ENCODE measurements at regions not wholly inside any gene's neighbourhood (a gene's known extent, or its start where the extent isn't known, plus 50 kb on each side); places are given as distances from the start of the nearest gene placed in this dataset.

- no peak for TF ChIP-seq CTCF (IDR thresholded peaks at IDR 0.05; ENCODE audit: insufficient read depth, low read length, poor library complexity, severe bottlenecking)
- H3K4me3 ChIP-seq (replicated peaks; ENCODE audit: low read depth, low read length) = no peak overlapping the region
- H3K27me3 ChIP-seq (replicated peaks; ENCODE audit: control insufficient read depth, insufficient read depth, low read length) = no peaks in the 10 kb centered on the region; the same call in 1 of the 2 replicates
- no peak for DNase-seq (ENCODE audit: extremely low read depth, insufficient read length)
- H3K36me3 ChIP-seq (ENCODE audit: control insufficient read depth, insufficient read depth, low read length) = no peaks in the 10 kb centered on the region
Measured at GRCh38 chr4:114034189-114034588, 54.7 kb upstream of the ARSJ start.

GRCh38 chr4:114036426-114036825, 57.0 kb upstream of the ARSJ start:
- no peak for DNase-seq (ENCODE audit: extremely low read depth, insufficient read length)
- Histone ChIP-seq H3K36me3 (ENCODE audit: control insufficient read depth, insufficient read depth, low read length) (no peaks in the 10 kb centered on the region), H3K27me3 (replicated peaks; ENCODE audit: control insufficient read depth, insufficient read depth, low read length) (no peaks in the 10 kb centered on the region; the same call in 1 of the 2 replicates), H3K4me3 (replicated peaks; ENCODE audit: low read depth, low read length) (no peak overlapping the region)
- no peak for TF ChIP-seq CTCF (IDR thresholded peaks at IDR 0.05; ENCODE audit: insufficient read depth, low read length, poor library complexity, severe bottlenecking)

GRCh38 chr4:114036864-114037263, 57.4 kb upstream of the ARSJ start:
- no peak for TF ChIP-seq CTCF (IDR thresholded peaks at IDR 0.05; ENCODE audit: insufficient read depth, low read length, poor library complexity, severe bottlenecking)
- Histone ChIP-seq H3K4me3 (replicated peaks; ENCODE audit: low read depth, low read length) (no peak overlapping the region), H3K27me3 (replicated peaks; ENCODE audit: control insufficient read depth, insufficient read depth, low read length) (no peaks in the 10 kb centered on the region; the same call in 1 of the 2 replicates), H3K36me3 (ENCODE audit: control insufficient read depth, insufficient read depth, low read length) (no peaks in the 10 kb centered on the region)
- DNase-seq (ENCODE audit: extremely low read depth, insufficient read length) = no peak

GRCh38 chr4:114037988-114038387, 58.5 kb upstream of the ARSJ start:
- no peaks in the 10 kb centered on the region; the same call in 1 of the 2 replicates for H3K27me3 ChIP-seq (replicated peaks; ENCODE audit: control insufficient read depth, insufficient read depth, low read length)
- TF ChIP-seq CTCF (IDR thresholded peaks at IDR 0.05; ENCODE audit: insufficient read depth, low read length, poor library complexity, severe bottlenecking) = no peak
- H3K36me3 ChIP-seq (ENCODE audit: control insufficient read depth, insufficient read depth, low read length) = no peaks in the 10 kb centered on the region
- DNase-seq (ENCODE audit: extremely low read depth, insufficient read length) = no peak
- no peak overlapping the region for H3K4me3 ChIP-seq (replicated peaks; ENCODE audit: low read depth, low read length)

- H3K36me3 ChIP-seq (ENCODE audit: control insufficient read depth, insufficient read depth, low read length) = no peaks in the 10 kb centered on the region
- no peak overlapping the region for H3K4me3 ChIP-seq (replicated peaks; ENCODE audit: low read depth, low read length)
- TF ChIP-seq CTCF (IDR thresholded peaks at IDR 0.05; ENCODE audit: insufficient read depth, low read length, poor library complexity, severe bottlenecking) = no peak
- DNase-seq (ENCODE audit: extremely low read depth, insufficient read length) = no peak
- no peaks in the 10 kb centered on the region; the same call in 1 of the 2 replicates for H3K27me3 ChIP-seq (replicated peaks; ENCODE audit: control insufficient read depth, insufficient read depth, low read length)
Measured at GRCh38 chr4:114038762-114039387, 59.4 kb upstream of the ARSJ start.
